ENCODE measurements at regions not wholly inside any gene's neighbourhood (a gene's known extent, or its start where the extent isn't known, plus 50 kb on each side); places are given as distances from the start of the nearest gene placed in this dataset.
"Not testable (repeated sequence)": the region's sequence is repeated elsewhere in the genome, so short reads cannot be mapped to it uniquely, and the experiment has no call there.

GRCh38 chr9:30089428-30089827, 2295.0 kb upstream of the ACO1 start:
- DNase-seq (ENCODE audit: low read depth in 2 of 2), result no peak

- no peak for DNase-seq (ENCODE audit: low read depth in 2 of 2)
Observed at GRCh38 chr9:30103647-30104394, 2280.6 kb upstream of the ACO1 start.

GRCh38 chr9:30107134-30107533, 2277.3 kb upstream of the ACO1 start:
- not testable (repeated sequence) for DNase-seq (ENCODE audit: low read depth in 2 of 2)

- DNase-seq (ENCODE audit: low read depth in 2 of 2), result no peak
Observed at GRCh38 chr9:30116673-30117217, 2267.7 kb upstream of the ACO1 start.

GRCh38 chr9:30120666-30121065, 2263.8 kb upstream of the ACO1 start:
- no peak for DNase-seq (ENCODE audit: low read depth in 2 of 2)

- no peak for DNase-seq (ENCODE audit: low read depth in 2 of 2)
Observed at GRCh38 chr9:30121611-30122010, 2262.8 kb upstream of the ACO1 start.

- DNase-seq (ENCODE audit: low read depth in 2 of 2), result no peak
Observed at GRCh38 chr9:30125881-30126280, 2258.6 kb upstream of the ACO1 start.

GRCh38 chr9:30127371-30127770, 2257.1 kb upstream of the ACO1 start:
- DNase-seq (ENCODE audit: low read depth in 2 of 2), result no peak

- DNase-seq (ENCODE audit: low read depth in 2 of 2), result no peak
Observed at GRCh38 chr9:30140407-30140806, 2244.0 kb upstream of the ACO1 start.

- no peak for DNase-seq (ENCODE audit: low read depth in 2 of 2)
Observed at GRCh38 chr9:30160570-30160969, 2223.9 kb upstream of the ACO1 start.

- no peak for DNase-seq (ENCODE audit: low read depth in 2 of 2)
Observed at GRCh38 chr9:30172206-30172605, 2212.2 kb upstream of the ACO1 start.

- no peak for DNase-seq (ENCODE audit: low read depth in 2 of 2)
Observed at GRCh38 chr9:30178610-30179009, 2205.8 kb upstream of the ACO1 start.

GRCh38 chr9:30193421-30193820, 2191.0 kb upstream of the ACO1 start:
- DNase-seq (ENCODE audit: low read depth in 2 of 2), result no peak

- DNase-seq (ENCODE audit: low read depth in 2 of 2), result no peak
Observed at GRCh38 chr9:30196941-30197340, 2187.5 kb upstream of the ACO1 start.

- no peak for DNase-seq (ENCODE audit: low read depth in 2 of 2)
Observed at GRCh38 chr9:30197453-30197852, 2187.0 kb upstream of the ACO1 start.

GRCh38 chr9:30197954-30198353, 2186.5 kb upstream of the ACO1 start:
- no peak for DNase-seq (ENCODE audit: low read depth in 2 of 2)

GRCh38 chr9:30198463-30199309, 2185.8 kb upstream of the ACO1 start:
- no peak for DNase-seq (ENCODE audit: low read depth in 2 of 2)

GRCh38 chr9:30201024-30201423, 2183.4 kb upstream of the ACO1 start:
- no peak for DNase-seq (ENCODE audit: low read depth in 2 of 2)

- DNase-seq (ENCODE audit: low read depth in 2 of 2), result no peak
Observed at GRCh38 chr9:30235068-30235467, 2149.4 kb upstream of the ACO1 start.

GRCh38 chr9:30235564-30235963, 2148.9 kb upstream of the ACO1 start:
- DNase-seq (ENCODE audit: low read depth in 2 of 2), result no peak

GRCh38 chr9:30239878-30240277, 2144.6 kb upstream of the ACO1 start:
- no peak for DNase-seq (ENCODE audit: low read depth in 2 of 2)

- DNase-seq (ENCODE audit: low read depth in 2 of 2), result no peak
Observed at GRCh38 chr9:30243467-30243866, 2141.0 kb upstream of the ACO1 start.

GRCh38 chr9:30244877-30245276, 2139.6 kb upstream of the ACO1 start:
- DNase-seq (ENCODE audit: low read depth in 2 of 2), result no peak
